Bone marrow (tissue), 2 donors: ENCODE measurements at regions not wholly inside any gene's neighbourhood (a gene's known extent, or its start where the extent isn't known, plus 50 kb on each side); places are given as distances from the start of the nearest gene placed in this dataset.
"Not testable (repeated sequence)": the region's sequence is repeated elsewhere in the genome, so short reads cannot be mapped to it uniquely, and the experiment has no call there.

Experiments
- DNase-seq, 2 donors: peaks; one replicate each; lab custom pipeline; 2025; lab: John Stamatoyannopoulos, UW

GRCh38 chr2:59798687-59799232, 754.7 kb downstream of the BCL11A start:
- DNase-seq: no peak

- no peak for DNase-seq
Measured at GRCh38 chr2:59791004-59791618, 762.3 kb downstream of the BCL11A start.

GRCh38 chr2:59790186-59791003, 763.1 kb downstream of the BCL11A start:
- no peak for DNase-seq

GRCh38 chr2:59789523-59789922, 763.9 kb downstream of the BCL11A start:
- DNase-seq: no peak

GRCh38 chr2:59787095-59787494, 766.4 kb downstream of the BCL11A start:
- DNase-seq: no peak

- DNase-seq: no peak
Measured at GRCh38 chr2:59786684-59787083, 766.8 kb downstream of the BCL11A start.

- DNase-seq: peak in 1 of 2 donors; percentile 16
Measured at GRCh38 chr2:59779571-59779970, 773.9 kb downstream of the BCL11A start.

- DNase-seq: no peak
Measured at GRCh38 chr2:59777120-59777519, 776.3 kb downstream of the BCL11A start.

- DNase-seq: no peak
Measured at GRCh38 chr2:59776726-59777008, 776.8 kb downstream of the BCL11A start.

- DNase-seq: no peak
Measured at GRCh38 chr2:59774821-59775433, 778.5 kb downstream of the BCL11A start.

- no peak for DNase-seq
Measured at GRCh38 chr2:59770651-59771050, 782.8 kb downstream of the BCL11A start.

- DNase-seq: no peak
Measured at GRCh38 chr2:59761966-59762365, 791.5 kb downstream of the BCL11A start.

- no peak for DNase-seq
Measured at GRCh38 chr2:59756150-59756549, 797.3 kb downstream of the BCL11A start.

GRCh38 chr2:59754011-59754735, 799.3 kb downstream of the BCL11A start:
- no peak for DNase-seq

- no peak for DNase-seq
Measured at GRCh38 chr2:59752512-59752911, 800.9 kb downstream of the BCL11A start.

GRCh38 chr2:59752071-59752470, 801.4 kb downstream of the BCL11A start:
- DNase-seq: no peak

- DNase-seq: not testable (repeated sequence)
Measured at GRCh38 chr2:59751214-59751613, 802.2 kb downstream of the BCL11A start.

- DNase-seq: no peak
Measured at GRCh38 chr2:59746291-59746690, 807.2 kb downstream of the BCL11A start.

- DNase-seq: no peak
Measured at GRCh38 chr2:59745085-59745484, 808.4 kb downstream of the BCL11A start.

- DNase-seq: no peak
Measured at GRCh38 chr2:59744436-59744835, 809.0 kb downstream of the BCL11A start.

- DNase-seq: no peak
Measured at GRCh38 chr2:59741840-59742239, 811.6 kb downstream of the BCL11A start.

GRCh38 chr2:59739166-59739565, 814.3 kb downstream of the BCL11A start:
- DNase-seq: no peak
